ENCODE measurements at regions not wholly inside any gene's neighbourhood (a gene's known extent, or its start where the extent isn't known, plus 50 kb on each side); places are given as distances from the start of the nearest gene placed in this dataset.

- TF ChIP-seq EZH2phosphoT487 (IDR thresholded peaks at IDR 0.05) (no peak), CTCF (IDR thresholded peaks at IDR 0.05) (no peak), EZH2 (IDR thresholded peaks at IDR 0.05) (no peak)
These were observed 505.6 kb downstream of the CDH26 start for GRCh38 chr20:60463798-60464197.
